ES-I3 (cell line): ENCODE measurements at regions not wholly inside any gene's neighbourhood (a gene's known extent, or its start where the extent isn't known, plus 50 kb on each side); places are given as distances from the start of the nearest gene placed in this dataset.

Experiments used
- H3K36me3 ChIP-seq: 2 replicates; pipeline ENCODE4 v1.6.1; 2013; ENCODE audit warnings: mild to moderate bottlenecking, low read length, control low read depth, moderate library complexity; ENCODE audit not compliant: insufficient read depth
- H3K4me1 ChIP-seq: 2 replicates; pipeline ENCODE4 v1.6.1; 2013; ENCODE audit warnings: mild to moderate bottlenecking, control low read depth, low read length; ENCODE audit not compliant: insufficient read depth
- H3K9ac ChIP-seq: 2 replicates; pipeline ENCODE4 v1.6.1; 2013; ENCODE audit warnings: low read depth, mild to moderate bottlenecking, low read length, moderate library complexity
- H3K9me3 ChIP-seq: 2 replicates; pipeline ENCODE4 v1.6.1; 2013; ENCODE audit warnings: mild to moderate bottlenecking, low read length, moderate library complexity; ENCODE audit not compliant: control insufficient read depth, insufficient read depth

- Histone ChIP-seq H3K36me3 (no peaks in the 10 kb centered on the region), H3K9ac (no peak overlapping the region), H3K4me1 (no peaks in the 10 kb centered on the region), H3K9me3 (no peaks in the 10 kb centered on the region)
These were observed 225.0 kb downstream of the HRH4 start for GRCh38 chr18:24685254-24685959.

- Histone ChIP-seq H3K4me1 (no peaks in the 10 kb centered on the region), H3K9me3 (peaks cover 5% of the 10 kb centered on the region; the same call in 1 of the 2 replicates), H3K9ac (no peak overlapping the region), H3K36me3 (no peaks in the 10 kb centered on the region)
These were observed 234.7 kb downstream of the HRH4 start for GRCh38 chr18:24695168-24695567.

DNA sequence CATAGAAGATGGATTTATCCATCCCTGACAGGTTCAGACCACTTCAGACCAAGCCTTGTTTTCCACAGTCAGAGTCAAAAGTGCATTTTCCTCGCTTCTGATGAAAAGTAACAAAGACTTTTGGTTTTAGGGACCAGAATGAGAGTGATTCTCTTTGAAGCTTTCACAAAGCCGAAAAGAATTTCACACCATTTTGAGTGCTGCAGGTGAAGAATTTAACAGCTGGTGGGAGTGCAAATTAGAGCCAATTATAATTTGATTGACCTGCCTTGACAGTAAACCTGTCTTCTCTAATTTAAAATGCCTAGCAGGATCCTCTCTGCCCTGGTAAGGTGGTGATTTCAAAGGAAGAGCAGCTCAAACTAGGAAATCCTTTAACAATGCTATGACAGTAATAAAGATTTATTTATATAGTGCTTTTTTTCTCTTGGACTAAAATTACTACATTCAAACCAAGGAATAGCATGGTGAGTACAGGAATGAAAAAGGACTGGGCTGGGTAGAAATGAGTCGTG, 241.6 kb downstream of the HRH4 start:
- Histone ChIP-seq H3K9ac (no peak overlapping the region), H3K9me3 (0 out of 2 replicates have a peak, but pooled peaks cover 2% of the 10 kb centered on the region), H3K36me3 (no peaks in the 10 kb centered on the region), H3K4me1 (no peaks in the 10 kb centered on the region)

DNA sequence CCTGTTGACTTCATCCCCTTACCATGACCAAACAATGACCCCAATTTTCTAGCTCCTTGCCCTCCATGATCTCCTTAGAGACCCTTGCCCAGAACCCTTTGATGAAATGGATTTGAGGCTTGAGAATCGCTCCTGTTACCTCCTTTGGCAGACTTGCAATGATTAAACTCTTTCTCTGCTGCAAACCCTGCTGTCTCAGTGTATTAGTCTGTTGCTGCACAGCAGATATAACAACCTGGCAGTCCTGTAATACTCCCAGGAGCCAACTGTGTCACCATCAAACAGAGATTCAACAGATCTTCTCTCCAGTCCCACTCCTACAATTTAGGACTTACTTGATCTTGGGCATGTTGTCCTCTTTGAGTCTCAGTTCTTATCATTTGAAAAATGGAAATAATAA, 242.9 kb downstream of the HRH4 start:
- H3K4me1 ChIP-seq, result no peaks in the 10 kb centered on the region
- no peaks in the 10 kb centered on the region for H3K36me3 ChIP-seq
- H3K9me3 ChIP-seq, result 0 out of 2 replicates have a peak, but pooled peaks cover 2% of the 10 kb centered on the region
- no peak overlapping the region for H3K9ac ChIP-seq

DNA sequence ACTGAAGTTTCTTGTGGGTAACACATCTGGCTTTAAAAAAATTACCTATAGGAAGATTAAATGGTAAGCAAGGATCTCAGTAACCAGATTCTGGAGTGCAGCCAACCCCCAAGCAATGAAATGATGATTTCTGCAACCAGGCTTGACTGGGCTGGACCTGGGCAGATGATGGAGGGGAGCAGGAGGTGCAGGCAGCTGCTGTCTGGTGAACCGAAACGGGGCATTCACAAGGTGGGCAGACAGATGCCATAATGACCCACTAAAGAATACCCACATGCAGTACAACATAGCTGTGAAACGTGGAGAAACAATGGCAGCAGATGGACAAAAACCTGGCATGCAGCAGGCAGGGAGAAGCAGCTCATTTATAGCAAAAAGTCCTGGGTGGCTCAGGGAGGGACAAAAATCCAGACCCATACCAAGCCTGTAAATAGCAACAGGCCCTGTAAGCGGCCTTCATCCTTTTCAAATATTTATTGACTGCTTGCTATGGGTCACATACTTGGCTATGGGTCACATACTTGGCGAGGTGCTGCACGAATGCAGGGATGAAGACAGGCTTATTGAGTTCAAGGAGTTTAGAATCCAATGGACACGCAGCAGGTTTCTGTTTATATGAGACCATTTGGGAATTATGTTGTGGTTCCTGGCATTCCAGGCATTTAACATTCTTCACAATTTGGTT, 244.7 kb downstream of the HRH4 start:
- Histone ChIP-seq H3K36me3 (no peaks in the 10 kb centered on the region), H3K4me1 (no peaks in the 10 kb centered on the region), H3K9ac (no peak overlapping the region), H3K9me3 (0 out of 2 replicates have a peak, but pooled peaks cover 2% of the 10 kb centered on the region)

DNA sequence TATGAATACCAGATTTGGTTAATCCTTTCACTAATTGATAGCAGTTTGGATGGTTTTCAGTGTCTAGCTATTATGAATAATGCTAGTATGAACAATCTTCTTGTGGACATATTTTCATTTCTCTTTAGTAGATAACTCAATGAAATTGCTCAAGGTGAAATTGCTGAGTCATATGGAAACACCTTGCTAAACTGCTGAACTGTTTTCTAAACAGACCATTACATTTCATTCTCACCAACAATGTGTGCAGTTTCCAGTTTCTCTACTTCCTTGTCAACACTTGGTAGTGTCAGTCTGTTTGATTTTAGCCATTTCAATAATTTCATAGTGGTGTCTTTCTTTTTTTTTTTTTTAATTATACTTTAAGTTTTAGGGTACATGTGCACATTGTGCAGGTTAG, 250.0 kb downstream of the HRH4 start:
- 0 out of 2 replicates have a peak, but pooled peaks cover 3% of the 10 kb centered on the region for H3K9me3 ChIP-seq
- no peaks in the 10 kb centered on the region for H3K36me3 ChIP-seq
- H3K9ac ChIP-seq, result no peak overlapping the region
- H3K4me1 ChIP-seq, result no peaks in the 10 kb centered on the region

- Histone ChIP-seq H3K9me3 (no peaks in the 10 kb centered on the region; the same call in 1 of the 2 replicates), H3K9ac (no peak overlapping the region), H3K4me1 (no peaks in the 10 kb centered on the region), H3K36me3 (no peaks in the 10 kb centered on the region)
These were observed 259.4 kb downstream of the HRH4 start for GRCh38 chr18:24719791-24720190.

DNA sequence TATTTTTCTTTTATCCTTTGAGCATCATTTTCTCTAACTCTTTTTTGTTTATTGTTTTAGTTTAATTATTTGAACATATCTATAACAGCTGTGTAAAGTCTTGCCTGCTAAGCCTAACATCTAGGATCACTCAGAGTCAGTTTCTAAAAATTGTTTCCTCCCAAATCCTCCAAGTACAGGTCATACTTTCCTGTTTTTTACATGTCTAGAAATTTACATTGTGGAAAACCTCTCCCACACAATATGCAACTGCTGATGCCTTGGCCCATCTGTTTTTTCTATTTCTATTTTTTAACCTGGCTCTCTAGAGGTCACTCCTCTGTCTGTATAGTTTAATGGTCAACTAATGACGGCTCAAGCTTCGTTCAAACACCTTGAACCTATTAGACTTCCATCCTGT, 261.0 kb downstream of the HRH4 start:
- no peaks in the 10 kb centered on the region; the same call in 1 of the 2 replicates for H3K9me3 ChIP-seq
- H3K36me3 ChIP-seq, result no peaks in the 10 kb centered on the region
- no peak overlapping the region for H3K9ac ChIP-seq
- H3K4me1 ChIP-seq, result no peaks in the 10 kb centered on the region

- Histone ChIP-seq H3K9ac (no peak overlapping the region), H3K36me3 (no peaks in the 10 kb centered on the region), H3K4me1 (no peaks in the 10 kb centered on the region), H3K9me3 (no peaks in the 10 kb centered on the region)
These were observed 265.4 kb downstream of the HRH4 start for GRCh38 chr18:24725644-24726415.

DNA sequence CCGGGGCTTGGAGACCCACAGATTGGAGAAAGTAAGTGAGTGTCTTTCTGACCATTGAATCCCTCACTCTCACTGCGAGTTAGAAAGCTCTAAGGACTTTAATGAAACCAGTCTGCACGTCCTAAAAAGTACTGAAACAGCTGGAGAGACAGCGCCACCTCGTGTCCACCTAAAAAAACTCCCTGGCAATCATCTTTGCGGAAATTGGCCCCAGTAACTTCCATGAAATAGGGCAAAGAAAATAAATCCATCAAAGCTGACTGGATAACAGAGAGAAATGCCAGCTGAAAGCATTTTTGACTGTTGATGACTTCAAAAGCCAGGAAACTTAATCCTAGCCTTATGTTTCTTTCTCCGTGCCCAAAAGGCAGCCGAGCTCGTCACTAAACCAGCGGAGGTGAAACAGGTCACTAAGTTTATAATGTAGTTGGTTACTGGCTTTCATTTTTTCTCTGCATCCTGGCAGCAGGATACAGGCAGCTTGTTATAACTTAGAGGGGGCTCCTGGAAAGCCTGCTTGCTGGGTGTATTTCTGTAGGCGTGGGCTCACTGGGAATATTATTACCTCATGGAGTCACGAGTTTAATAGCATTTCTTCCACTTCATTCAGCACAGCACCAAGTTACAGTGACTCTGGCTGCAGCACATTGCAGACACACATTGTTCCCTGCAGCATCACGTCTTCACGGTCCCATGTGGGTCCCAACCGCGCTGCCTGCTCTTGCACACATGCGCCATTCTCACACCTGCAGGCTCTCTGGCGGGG, 266.5 kb downstream of the HRH4 start:
- Histone ChIP-seq H3K9ac (no peak overlapping the region), H3K36me3 (no peaks in the 10 kb centered on the region), H3K9me3 (no peaks in the 10 kb centered on the region), H3K4me1 (0 out of 2 replicates have a peak, but pooled peaks cover 2% of the 10 kb centered on the region)

DNA sequence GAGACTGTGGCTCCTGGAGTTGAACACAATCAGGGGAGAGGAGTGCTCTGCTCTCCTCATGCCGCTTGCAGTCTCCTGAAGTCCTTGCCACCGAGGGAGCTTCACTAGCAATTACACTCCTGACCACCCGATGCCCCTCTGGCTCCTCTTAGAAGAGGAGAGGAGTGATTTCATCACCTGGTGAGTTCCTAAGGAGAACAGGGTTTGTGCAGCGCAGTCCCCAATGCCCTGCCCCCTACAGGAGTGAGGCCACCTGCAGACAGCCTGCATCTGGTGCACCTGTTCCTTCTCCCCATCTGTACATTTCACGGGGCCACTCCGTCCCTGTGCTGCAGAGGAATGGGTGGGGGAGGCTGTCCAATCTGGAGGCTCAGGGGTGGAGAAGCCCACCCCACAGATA, 267.2 kb downstream of the HRH4 start:
- H3K36me3 ChIP-seq, result no peaks in the 10 kb centered on the region
- H3K4me1 ChIP-seq, result 0 out of 2 replicates have a peak, but pooled peaks cover 4% of the 10 kb centered on the region
- no peaks in the 10 kb centered on the region for H3K9me3 ChIP-seq
- no peak overlapping the region for H3K9ac ChIP-seq

- 0 out of 2 replicates have a peak, but pooled peaks cover 4% of the 10 kb centered on the region for H3K4me1 ChIP-seq
- H3K9ac ChIP-seq, result no peak overlapping the region
- H3K9me3 ChIP-seq, result no peaks in the 10 kb centered on the region
- no peaks in the 10 kb centered on the region for H3K36me3 ChIP-seq
These were observed 270.7 kb downstream of the HRH4 start for GRCh38 chr18:24731158-24731557.

DNA sequence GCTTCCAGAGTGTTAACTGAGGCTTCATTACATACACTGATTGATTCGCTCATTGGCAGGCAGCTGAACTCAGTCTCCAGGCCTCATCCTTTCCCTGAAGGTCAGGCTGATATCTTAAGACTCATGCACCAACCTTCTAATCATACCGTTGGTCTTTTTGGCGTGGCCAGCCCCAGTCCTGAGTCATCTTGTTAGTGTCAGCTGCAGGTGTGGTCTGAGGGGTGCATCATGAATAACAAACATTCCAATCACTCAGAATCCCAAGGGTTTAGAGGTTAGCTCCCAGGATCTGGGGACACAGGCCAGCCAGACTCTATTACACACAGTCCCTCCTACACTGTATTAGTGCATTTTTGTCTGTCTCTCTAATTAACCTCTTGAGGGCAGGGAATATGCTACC, 271.5 kb downstream of the HRH4 start:
- H3K4me1 ChIP-seq, result 0 out of 2 replicates have a peak, but pooled peaks cover 4% of the 10 kb centered on the region
- H3K36me3 ChIP-seq, result no peaks in the 10 kb centered on the region
- no peaks in the 10 kb centered on the region for H3K9me3 ChIP-seq
- H3K9ac ChIP-seq, result no peak overlapping the region

- Histone ChIP-seq H3K9me3 (no peaks in the 10 kb centered on the region), H3K9ac (no peak overlapping the region), H3K36me3 (no peaks in the 10 kb centered on the region)
These were observed 273.6 kb downstream of the HRH4 start for GRCh38 chr18:24734058-24734457.

More at GRCh38 chr18:24734058-24734457, 273.6 kb downstream of the HRH4 start:
- H3K4me1 ChIP-seq, result 0 out of 2 replicates have a peak, but pooled peaks cover 4% of the 10 kb centered on the region
